HG03342 (cell line): ENCODE measurements at regions not wholly inside any gene's neighbourhood (a gene's known extent, or its start where the extent isn't known, plus 50 kb on each side); places are given as distances from the start of the nearest gene placed in this dataset.

Source experiments
- ATAC-seq: cut with Tn5 transposase; IDR thresholded peaks from one replicate; pipeline ENCODE4 v1.9.1; 2021; ENCODE audit warnings: mild to moderate bottlenecking, moderate library complexity; ENCODE audit not compliant: unreplicated experiment

DNA sequence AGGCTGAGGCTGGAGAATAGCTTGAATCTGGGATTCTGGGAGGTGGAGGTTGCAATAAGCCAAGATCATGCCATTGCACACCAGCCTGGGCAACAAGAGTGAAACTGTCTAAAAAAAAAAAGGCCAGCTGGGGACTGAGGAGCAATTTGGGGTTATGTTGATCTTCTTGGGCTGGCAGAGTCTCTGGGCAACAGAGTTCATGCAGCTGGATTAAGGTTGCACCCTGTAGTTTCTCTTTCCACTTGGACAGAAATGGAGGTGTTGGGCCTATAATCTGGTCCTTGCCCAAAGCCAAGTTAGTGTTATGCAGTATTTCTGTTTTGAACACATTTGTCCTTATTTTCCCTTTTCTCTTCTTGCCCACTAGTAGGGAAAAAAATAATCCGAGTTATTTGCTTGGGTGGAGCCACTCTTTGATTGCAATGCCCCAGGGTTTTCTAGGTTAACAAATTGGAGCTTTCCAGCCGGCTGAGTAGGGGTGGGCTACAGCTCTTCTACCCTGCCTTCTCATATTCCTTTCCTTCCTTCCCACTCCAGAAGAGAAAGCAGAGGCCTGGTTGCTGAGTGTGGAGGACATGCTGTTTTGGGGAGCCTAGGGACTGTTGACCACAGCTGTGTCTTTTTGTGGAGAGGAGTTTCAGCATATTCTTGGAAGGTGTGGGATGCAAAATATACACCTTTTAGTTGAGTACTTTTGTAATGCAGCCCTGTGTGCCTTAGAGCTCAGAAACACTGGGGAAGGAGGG, 213.9 kb downstream of the SOX4 start:
- no peak for ATAC-seq

DNA sequence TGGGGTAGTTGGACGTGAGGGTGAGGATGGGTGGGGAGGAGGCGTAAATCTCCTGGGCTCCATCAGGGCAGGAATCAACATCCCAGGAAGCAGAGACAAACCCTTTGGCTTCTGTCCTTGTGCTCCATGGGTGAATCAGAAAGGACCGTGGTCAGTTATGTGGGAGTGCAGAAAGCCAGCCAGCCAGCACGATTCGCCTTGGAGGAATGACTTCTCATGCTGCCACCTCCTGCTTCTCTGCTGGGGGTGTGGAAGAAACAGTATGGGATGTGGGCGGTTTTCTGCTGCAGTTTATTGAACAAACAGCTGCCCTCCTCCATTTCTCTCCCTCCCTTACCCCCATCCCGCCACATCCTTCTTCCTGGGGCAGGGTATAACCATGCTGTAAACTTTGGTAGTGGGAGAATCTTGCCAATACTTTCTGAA, 214.5 kb downstream of the SOX4 start:
- no peak for ATAC-seq

GRCh38 chr6:21808551-21809242, 215.1 kb downstream of the SOX4 start:
- ATAC-seq: no peak

DNA sequence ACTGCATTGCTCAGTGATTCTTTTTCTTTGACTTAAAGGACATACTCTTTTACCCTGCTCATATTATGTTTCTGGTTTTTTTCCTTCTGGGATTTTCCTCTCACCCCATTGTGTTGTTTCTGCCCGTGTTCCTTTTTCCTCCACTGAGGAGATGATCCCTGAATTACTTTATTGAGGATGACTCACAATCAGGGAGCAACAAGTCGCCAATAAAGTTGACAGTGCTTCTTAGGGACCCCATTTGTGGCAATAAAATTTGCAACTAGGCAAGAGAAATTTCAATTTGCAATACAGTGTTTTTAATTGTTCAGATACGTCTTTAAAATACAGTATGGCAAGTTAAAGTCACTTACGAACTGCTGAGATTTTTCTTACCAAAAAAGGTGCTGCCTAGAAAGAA, 217.9 kb downstream of the SOX4 start:
- no peak for ATAC-seq

DNA sequence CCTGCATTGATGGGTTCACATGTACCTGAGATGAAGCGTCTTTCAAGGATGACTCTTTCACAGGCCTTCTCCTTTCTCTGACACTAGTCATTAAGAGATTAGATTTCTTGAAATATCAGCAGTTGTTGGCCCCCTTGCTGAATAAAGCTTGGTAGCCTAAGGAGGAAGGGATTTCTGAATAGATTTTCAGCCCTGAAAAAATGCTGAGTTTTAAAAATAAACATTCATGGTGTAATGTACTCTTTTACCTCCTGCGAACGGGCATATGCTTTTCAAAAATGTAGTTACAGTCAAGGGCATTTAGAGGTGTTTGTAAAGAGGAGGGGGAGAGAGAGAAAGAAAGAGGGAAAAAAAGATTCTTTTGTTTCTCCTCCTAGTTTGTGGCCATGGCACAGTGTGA, 222.7 kb downstream of the SOX4 start:
- ATAC-seq: no peak

- no peak for ATAC-seq
Observed at GRCh38 chr6:21820442-21820841, 226.9 kb downstream of the SOX4 start.

GRCh38 chr6:21823371-21823770, 229.8 kb downstream of the SOX4 start:
- ATAC-seq: no peak

DNA sequence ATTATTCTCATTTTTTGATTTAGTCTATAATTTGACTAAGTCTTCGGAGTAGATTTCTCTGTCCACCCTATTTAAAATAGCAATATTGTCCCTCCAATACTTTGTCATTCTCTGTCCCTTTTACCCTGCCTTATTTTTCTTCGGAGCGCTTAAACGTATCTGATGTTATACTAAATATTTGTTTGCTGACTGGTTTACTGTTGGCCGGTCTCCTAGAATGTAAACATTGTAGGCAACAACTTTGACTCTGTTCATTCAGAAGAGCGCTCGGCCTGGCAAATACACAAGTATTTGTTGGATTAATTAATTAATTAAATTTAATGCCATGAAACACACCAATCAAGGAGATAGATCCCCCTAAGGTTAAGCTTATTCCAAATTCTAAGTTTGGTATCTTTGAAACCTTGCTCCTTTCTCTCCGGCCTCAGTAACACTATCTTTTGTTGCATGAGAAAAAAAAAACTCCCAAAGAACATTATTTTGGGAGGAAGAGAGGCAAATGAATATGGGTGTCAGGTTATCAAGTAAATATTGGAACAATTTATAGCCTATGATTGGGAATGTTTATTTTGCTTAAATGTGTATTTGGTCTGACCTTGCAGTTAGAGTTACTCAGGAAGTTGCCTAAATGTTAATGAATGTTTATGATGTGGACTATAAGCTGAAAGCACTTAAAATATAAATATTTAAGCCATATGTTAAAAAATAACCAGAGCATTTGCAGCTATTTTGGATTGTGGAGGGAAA, 231.1 kb downstream of the SOX4 start:
- no peak for ATAC-seq

- no peak for ATAC-seq
Observed at GRCh38 chr6:21826023-21826422, 232.5 kb downstream of the SOX4 start.

- ATAC-seq: no peak
Observed at GRCh38 chr6:21826904-21827303, 233.4 kb downstream of the SOX4 start.

DNA sequence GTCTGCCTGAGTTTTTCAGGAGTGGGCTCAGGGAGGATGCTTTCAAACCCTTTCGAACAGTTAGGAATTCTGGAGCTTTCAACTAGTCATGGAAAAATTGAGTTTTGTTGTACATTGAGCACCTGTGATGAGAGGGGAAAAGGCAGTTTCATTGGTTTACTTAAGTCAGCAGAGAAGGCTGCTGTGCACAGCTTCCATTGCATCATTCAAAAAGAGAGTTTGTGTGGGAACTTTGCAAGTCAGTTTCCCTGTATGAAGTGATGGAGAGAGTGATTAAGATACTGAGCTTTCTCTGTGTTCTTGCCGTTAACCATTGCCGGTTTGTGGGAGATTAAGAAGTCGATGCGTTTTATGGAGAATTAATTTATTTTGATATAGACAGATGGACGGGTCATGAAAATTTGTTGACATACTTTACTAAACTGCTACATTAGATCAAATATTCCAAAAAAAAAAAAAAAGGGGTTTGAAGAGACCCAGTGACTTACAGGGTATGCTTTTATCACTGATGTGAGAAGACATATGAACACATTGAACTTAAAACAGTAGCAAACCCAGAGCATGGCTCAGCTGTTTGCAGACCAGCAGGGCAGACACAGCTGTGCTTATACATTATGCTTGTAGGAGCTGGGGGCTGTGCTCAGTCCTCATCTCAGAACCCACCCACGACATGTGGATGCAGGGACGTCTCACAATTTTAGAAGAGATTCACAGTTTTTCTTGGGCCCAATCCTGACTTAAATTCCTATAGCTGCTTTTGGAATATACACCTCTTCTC, 234.1 kb downstream of the SOX4 start:
- no peak for ATAC-seq

DNA sequence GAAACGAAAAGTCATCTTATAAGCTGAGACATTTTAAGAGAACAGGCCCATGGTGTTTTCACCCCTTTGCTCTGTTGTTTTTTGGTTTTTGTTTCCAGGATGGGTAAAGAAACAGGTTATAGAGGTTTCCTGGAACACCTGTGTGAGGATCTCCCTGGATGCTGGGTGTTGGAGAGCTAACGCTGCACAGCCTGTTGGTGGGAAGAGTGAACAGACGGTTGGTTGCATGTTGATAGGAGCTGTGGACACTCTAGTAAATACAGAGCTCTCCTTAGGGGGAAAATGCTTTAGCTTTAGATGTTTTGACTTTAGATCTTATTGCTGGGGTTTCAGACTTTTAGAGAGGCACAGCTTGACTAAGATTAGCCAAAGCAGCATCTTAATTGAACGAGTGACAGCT, 235.2 kb downstream of the SOX4 start:
- no peak for ATAC-seq

GRCh38 chr6:21829126-21829525, 235.6 kb downstream of the SOX4 start:
- no peak for ATAC-seq

DNA sequence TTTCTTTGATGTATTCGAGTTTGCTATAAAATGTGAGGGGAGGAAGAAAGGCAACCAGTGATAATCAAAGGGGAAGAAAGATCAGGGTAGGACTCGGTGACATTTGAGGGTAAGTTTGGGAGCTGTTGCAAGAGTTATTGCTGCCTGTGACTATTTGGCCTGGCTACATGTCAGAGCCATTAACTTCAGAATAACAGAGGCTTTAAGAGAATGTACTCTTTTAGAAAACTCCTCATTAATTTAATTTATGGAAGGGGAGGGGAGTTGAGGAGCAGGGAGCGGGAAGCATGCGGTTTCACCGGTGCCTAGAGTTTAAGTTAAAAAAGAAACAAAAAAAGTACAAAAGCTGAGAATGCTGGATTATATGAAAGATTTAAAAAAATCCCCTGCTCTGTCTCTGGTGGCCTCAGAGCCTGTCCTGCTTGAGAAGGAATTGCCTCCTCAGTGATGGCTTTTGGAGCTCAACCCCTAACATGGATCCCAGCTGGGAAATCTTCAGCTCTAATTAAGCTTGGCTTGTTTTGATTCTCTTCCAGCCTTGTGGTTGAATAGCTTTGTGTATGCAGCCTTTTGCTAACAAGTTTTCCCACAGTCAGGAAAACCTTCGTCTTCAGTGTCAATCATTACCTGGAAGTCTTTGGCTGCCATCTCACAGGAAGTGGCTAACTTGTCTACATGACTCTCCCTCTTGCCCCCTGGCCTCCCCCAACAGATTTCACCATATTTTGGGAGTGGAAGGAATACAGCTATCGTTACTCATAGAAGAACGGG, 238.2 kb downstream of the SOX4 start:
- no peak for ATAC-seq

- no peak for ATAC-seq
Observed at GRCh38 chr6:21836277-21836676, 242.7 kb downstream of the SOX4 start.

DNA sequence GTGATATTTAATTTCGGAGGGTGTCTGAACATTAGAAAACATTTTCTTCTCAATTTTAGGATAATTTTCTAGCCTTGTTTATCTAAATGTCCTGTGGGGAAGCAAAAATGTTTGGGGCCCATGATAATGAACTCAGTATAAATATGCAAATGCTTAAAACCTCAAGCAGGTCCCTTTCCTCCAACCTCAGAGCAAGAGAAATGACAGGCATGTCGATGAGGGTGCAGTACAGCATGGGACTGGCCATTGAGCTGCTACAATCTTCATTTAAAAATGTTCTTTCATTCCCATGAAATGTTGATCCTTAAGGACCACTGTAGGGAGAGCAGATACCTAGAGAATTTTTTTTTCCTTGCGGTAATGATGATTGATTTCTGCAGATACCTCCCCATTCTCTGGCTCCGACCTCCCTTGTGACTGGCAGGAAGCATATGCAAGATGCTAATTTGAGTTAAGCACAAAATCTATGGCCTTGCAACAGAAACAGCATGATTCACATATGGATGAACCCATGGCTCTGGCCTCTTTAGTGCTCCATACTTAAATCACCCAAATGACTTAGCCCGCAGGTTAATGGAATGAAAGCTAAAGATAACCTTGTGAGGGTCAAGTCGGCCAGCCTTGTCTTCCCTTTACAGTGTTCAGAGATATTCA, 243.3 kb downstream of the SOX4 start:
- no peak for ATAC-seq

DNA sequence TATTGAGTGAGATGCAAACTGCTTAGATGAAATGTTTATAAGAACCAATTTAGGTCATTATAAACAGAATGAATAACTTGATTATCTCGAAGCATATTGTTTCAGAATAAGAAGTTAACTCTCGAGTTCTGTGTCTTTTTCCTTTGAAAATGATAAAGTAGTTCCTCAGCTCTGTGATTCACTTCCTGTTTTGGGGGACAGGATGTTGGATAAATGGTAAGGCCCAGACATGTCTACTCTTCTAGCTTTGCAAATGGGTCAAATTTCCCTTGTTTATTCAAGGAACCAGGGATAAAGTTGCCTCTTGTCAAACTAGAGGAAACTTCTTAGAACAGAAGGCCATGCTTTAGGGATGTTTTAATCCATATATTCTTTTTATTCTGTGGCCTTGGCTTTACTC, 246.9 kb downstream of the SOX4 start:
- no peak for ATAC-seq

DNA sequence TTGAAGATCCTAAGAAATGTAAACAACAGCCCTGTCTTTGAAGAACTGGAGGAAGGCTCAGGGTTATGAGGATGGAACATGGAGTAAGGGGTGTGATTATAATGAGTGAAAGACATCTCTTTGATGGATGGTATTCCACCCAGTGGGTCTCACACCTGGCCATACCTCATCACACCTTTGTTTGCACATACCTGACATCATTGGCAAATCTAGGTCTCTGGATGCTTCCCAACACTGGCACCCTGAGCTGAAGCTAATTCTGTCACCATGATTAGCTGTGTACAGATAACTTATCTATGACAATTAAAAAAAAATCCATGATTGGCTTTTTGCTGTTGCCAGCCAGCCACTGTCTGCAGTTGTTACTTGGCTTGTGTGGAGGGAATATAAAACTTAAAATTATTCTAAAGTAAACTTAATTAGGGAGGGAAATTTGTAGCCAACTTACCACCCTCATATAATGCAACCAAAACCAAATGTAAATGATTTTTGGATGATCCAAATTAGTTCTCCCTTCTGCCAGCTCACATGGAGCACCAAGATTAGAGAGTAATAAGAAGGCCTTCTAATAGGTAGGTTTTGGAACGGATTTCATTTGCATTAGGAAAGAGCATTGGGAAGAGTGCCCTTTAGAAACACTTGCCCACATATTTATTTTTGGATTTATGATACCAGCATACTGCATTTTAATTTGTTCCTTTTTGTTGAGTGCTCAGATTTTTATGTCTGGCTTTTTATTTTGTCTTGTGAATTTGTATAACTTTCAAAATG, 249.5 kb downstream of the SOX4 start:
- ATAC-seq: no peak
